H1 (cell line): ENCODE measurements at regions not wholly inside any gene's neighbourhood (a gene's known extent, or its start where the extent isn't known, plus 50 kb on each side); places are given as distances from the start of the nearest gene placed in this dataset.

Experiments used
- CHD2 ChIP-seq: IDR thresholded peaks from 2 replicates; pipeline ENCODE4 v1.6.1; 2012; ENCODE audit warnings: low read length, improper control_type of control experiment
- CREB1 ChIP-seq: IDR thresholded peaks from 2 replicates; pipeline ENCODE4 v1.6.1; 2012; ENCODE audit warnings: inconsistent platforms
- EZH2 ChIP-seq: fragments of 200-600 bp; sonication (generic); IDR thresholded peaks from 2 replicates; pipeline ENCODE4 v1.7.1; 2012; ENCODE audit warnings: low read depth, mild to moderate bottlenecking, moderate library complexity, low read length, inconsistent platforms; ENCODE audit not compliant: severe bottlenecking
- GTF2F1 ChIP-seq: IDR thresholded peaks from 2 replicates; pipeline ENCODE4 v1.6.1; 2012; ENCODE audit warnings: low read depth, low read length, improper control_type of control experiment, borderline replicate concordance
- RXRA ChIP-seq: IDR thresholded peaks from 2 replicates; pipeline ENCODE4 v1.6.1; 2011; ENCODE audit warnings: low read depth, mild to moderate bottlenecking, low read length, moderate library complexity; ENCODE audit not compliant: insufficient read depth
- SIX5 ChIP-seq: IDR thresholded peaks from 2 replicates; pipeline ENCODE4 v1.6.1; 2011; ENCODE audit warnings: mild to moderate bottlenecking, low read depth, low read length
- SP1 ChIP-seq: IDR thresholded peaks from 2 replicates; pipeline ENCODE4 v1.6.1; 2011; ENCODE audit warnings: low read depth, low read length
- SRF ChIP-seq: IDR thresholded peaks from 2 replicates; pipeline ENCODE4 v1.6.1; 2011; ENCODE audit warnings: mild to moderate bottlenecking, low read depth, low read length, moderate library complexity
- ZNF274 ChIP-seq: IDR thresholded peaks from 2 replicates; pipeline ENCODE4 v1.7.0; 2012; ENCODE audit warnings: low read length, borderline replicate concordance; ENCODE audit errors: extremely low read depth
- TF ChIP-seq, protein P1 (sequence below), 3 experiments: IDR thresholded peaks; 1 replicate in 2 of 3; 2 replicates in 1 of 3; pipeline versions ENCODE4 v1.5.1 to v1.6.1; 2011; ENCODE audit warnings: low read length in 3 of 3, mild to moderate bottlenecking in 3 of 3, inconsistent platforms in 2 of 3, low read depth in 1 of 3, moderate library complexity in 1 of 3; ENCODE audit not compliant: insufficient read depth in 1 of 3; ENCODE audit errors: control extremely low read depth in 1 of 3
- TF ChIP-seq, protein P2 (sequence below): IDR thresholded peaks from 2 replicates; pipeline ENCODE4 v1.6.1; 2011; ENCODE audit warnings: low read length, improper control_type of control experiment

DNA sequence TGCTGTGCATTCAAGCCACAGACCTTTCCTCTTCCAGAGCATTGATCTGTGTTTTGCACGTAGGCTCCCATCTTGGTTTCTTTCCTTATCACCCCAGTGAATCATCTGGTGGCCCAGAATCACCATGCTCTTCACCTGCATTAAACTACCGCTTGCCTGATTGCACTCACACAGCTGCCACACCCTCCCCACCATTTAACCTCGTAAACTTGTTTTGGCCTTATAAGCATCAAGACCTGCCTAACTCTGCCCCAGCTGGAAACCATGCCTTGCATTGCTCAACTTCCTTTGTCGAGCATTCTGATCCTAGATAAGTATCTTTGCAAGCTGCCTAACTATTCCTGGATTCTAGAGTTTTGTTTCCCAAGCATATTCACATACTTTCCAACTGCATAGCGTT lies 369.6 kb upstream of the SEMA6A start:
- TF ChIP-seq RXRA, result no peak
- TF ChIP-seq, protein P1, sequence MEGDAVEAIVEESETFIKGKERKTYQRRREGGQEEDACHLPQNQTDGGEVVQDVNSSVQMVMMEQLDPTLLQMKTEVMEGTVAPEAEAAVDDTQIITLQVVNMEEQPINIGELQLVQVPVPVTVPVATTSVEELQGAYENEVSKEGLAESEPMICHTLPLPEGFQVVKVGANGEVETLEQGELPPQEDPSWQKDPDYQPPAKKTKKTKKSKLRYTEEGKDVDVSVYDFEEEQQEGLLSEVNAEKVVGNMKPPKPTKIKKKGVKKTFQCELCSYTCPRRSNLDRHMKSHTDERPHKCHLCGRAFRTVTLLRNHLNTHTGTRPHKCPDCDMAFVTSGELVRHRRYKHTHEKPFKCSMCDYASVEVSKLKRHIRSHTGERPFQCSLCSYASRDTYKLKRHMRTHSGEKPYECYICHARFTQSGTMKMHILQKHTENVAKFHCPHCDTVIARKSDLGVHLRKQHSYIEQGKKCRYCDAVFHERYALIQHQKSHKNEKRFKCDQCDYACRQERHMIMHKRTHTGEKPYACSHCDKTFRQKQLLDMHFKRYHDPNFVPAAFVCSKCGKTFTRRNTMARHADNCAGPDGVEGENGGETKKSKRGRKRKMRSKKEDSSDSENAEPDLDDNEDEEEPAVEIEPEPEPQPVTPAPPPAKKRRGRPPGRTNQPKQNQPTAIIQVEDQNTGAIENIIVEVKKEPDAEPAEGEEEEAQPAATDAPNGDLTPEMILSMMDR (IDR thresholded peaks at IDR 0.05; ENCODE audit: control extremely low read depth in 1 of 3, insufficient read depth in 1 of 3, low read depth in 1 of 3, low read length in 3 of 3), result no peak
- no peak for TF ChIP-seq EZH2
- TF ChIP-seq SIX5, result no peak
- TF ChIP-seq ZNF274, result no peak
- TF ChIP-seq CHD2, result no peak
- TF ChIP-seq GTF2F1, result no peak
- no peak for TF ChIP-seq SP1
- TF ChIP-seq CREB1, result no peak
- TF ChIP-seq SRF, result no peak
- TF ChIP-seq, protein P2, sequence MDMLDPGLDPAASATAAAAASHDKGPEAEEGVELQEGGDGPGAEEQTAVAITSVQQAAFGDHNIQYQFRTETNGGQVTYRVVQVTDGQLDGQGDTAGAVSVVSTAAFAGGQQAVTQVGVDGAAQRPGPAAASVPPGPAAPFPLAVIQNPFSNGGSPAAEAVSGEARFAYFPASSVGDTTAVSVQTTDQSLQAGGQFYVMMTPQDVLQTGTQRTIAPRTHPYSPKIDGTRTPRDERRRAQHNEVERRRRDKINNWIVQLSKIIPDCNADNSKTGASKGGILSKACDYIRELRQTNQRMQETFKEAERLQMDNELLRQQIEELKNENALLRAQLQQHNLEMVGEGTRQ, result no peak
